HEK293 (cell line): ENCODE measurements at regions not wholly inside any gene's neighbourhood (a gene's known extent, or its start where the extent isn't known, plus 50 kb on each side); places are given as distances from the start of the nearest gene placed in this dataset.

Source experiments
- CTCF ChIA-PET: fragments of 350-600 bp; formaldehyde crosslinking; extraction: SDS; loops from one replicate; lab custom pipeline; 2021; ENCODE audit warnings: antibody characterized with exemption; lab: Yijun Ruan, JAX
- POLR2A ChIA-PET: fragments of 300-600 bp; formaldehyde crosslinking; extraction: SDS; loops from one replicate; lab custom pipeline; 2020; ENCODE audit warnings: antibody characterized with exemption, inconsistent platforms; lab: Yijun Ruan, JAX
- H3K27ac ChIP-seq: fragments of 200-500 bp; sonication (Bioruptor generic); 2 replicates; pipeline ENCODE4 v1.5.1; 2014; ENCODE audit warnings: low read depth, low read length, control low read depth, inconsistent platforms; ENCODE audit errors: extremely low read depth
- H3K36me3 ChIP-seq, 2 experiments: fragments of 200-500 bp in 1 of 2; sonication (Bioruptor generic) in 1 of 2; 1 replicate in 1 of 2; 2 replicates in 1 of 2; pipeline ENCODE4 v1.5.1; 2014 to 2017; ENCODE audit warnings: inconsistent platforms in 2 of 2, low read length in 2 of 2; ENCODE audit not compliant: control insufficient read depth in 2 of 2, insufficient read depth in 1 of 2
- H3K4me1 ChIP-seq: fragments of 200-500 bp; sonication (Bioruptor generic); 2 replicates; pipeline ENCODE4 v1.5.1; 2014; ENCODE audit warnings: mild to moderate bottlenecking, low read length, inconsistent platforms; ENCODE audit not compliant: control insufficient read depth, insufficient read depth
- H3K4me3 ChIP-seq: 2 replicates; pipeline ENCODE4 v1.5.1; 2011; ENCODE audit warnings: low read depth, mild to moderate bottlenecking, control low read depth, low read length, moderate library complexity
- H3K9me3 ChIP-seq: fragments of 200-500 bp; sonication (Bioruptor generic); 2 replicates; pipeline ENCODE4 v1.5.1; 2014; ENCODE audit warnings: low read depth, low read length, inconsistent platforms; ENCODE audit not compliant: control insufficient read depth, insufficient read depth
- FEZF1 ChIP-seq: fragments of 450-650 bp; formaldehyde crosslinking; IDR thresholded peaks from 2 replicates; pipeline ENCODE4 v1.5.1; 2016; ENCODE audit warnings: missing biosample characterization, missing genetic modification characterization
- HIC1 ChIP-seq: fragments of 450-650 bp; formaldehyde crosslinking; IDR thresholded peaks from 2 replicates; pipeline ENCODE4 v1.5.1; 2016; ENCODE audit warnings: missing biosample characterization, missing genetic modification characterization
- MYNN ChIP-seq: fragments of 450-650 bp; formaldehyde crosslinking; IDR thresholded peaks from 2 replicates; pipeline ENCODE4 v1.5.1; 2016; ENCODE audit warnings: missing biosample characterization, missing genetic modification characterization, borderline replicate concordance
- OSR2 ChIP-seq: fragments of 450-650 bp; formaldehyde crosslinking; IDR thresholded peaks from 2 replicates; pipeline ENCODE4 v1.5.1; 2016; ENCODE audit warnings: missing biosample characterization, missing genetic modification characterization
- PBX3 ChIP-seq: sonication (generic); formaldehyde crosslinking; IDR thresholded peaks from 2 replicates; pipeline ENCODE4 v1.8.1; 2022; ENCODE audit warnings: mild to moderate bottlenecking, moderate library complexity, missing genetic modification reagents
- SALL2 ChIP-seq: fragments of 450-650 bp; formaldehyde crosslinking; IDR thresholded peaks from 2 replicates; pipeline ENCODE4 v1.5.0; 2017; ENCODE audit warnings: missing biosample characterization, mild to moderate bottlenecking, missing genetic modification characterization, borderline replicate concordance
- SP3 ChIP-seq: fragments of 450-650 bp; formaldehyde crosslinking; IDR thresholded peaks from 2 replicates; pipeline ENCODE4 v1.5.1; 2016; ENCODE audit warnings: missing biosample characterization, missing genetic modification characterization
- TCF7L2 ChIP-seq: IDR thresholded peaks from 2 replicates; pipeline ENCODE4 v1.6.1; 2011; ENCODE audit warnings: low read depth, mild to moderate bottlenecking, inconsistent platforms, low read length, moderate library complexity, borderline replicate concordance
- WT1 ChIP-seq: fragments of 450-650 bp; formaldehyde crosslinking; IDR thresholded peaks from 2 replicates; pipeline ENCODE4 v1.5.1; 2016; ENCODE audit warnings: missing biosample characterization, missing genetic modification characterization
- ZFP41 ChIP-seq: fragments of 450-650 bp; formaldehyde crosslinking; IDR thresholded peaks from 2 replicates; pipeline ENCODE4 v1.5.1; 2016; ENCODE audit warnings: missing biosample characterization, missing genetic modification characterization, borderline replicate concordance
- ZNF140 ChIP-seq: fragments of 450-650 bp; formaldehyde crosslinking; IDR thresholded peaks from 2 replicates; pipeline ENCODE4 v1.5.1; 2016; ENCODE audit warnings: missing biosample characterization, missing genetic modification characterization
- ZNF175 ChIP-seq: fragments of 450-650 bp; formaldehyde crosslinking; IDR thresholded peaks from 2 replicates; pipeline ENCODE4 v1.5.1; 2016; ENCODE audit warnings: missing biosample characterization, missing genetic modification characterization
- ZNF184 ChIP-seq: fragments of 450-650 bp; IDR thresholded peaks from 2 replicates; pipeline ENCODE4 v1.5.1; 2018; ENCODE audit warnings: missing biosample characterization, mild to moderate bottlenecking, missing genetic modification characterization
- ZNF19 ChIP-seq: fragments of 450-650 bp; formaldehyde crosslinking; IDR thresholded peaks from 2 replicates; pipeline ENCODE4; 2016; ENCODE audit warnings: missing biosample characterization, missing genetic modification characterization, low read depth
- ZNF248 ChIP-seq: fragments of 450-650 bp; formaldehyde crosslinking; IDR thresholded peaks from 2 replicates; pipeline ENCODE4 v1.5.1; 2017; ENCODE audit warnings: missing biosample characterization, missing genetic modification characterization
- ZNF416 ChIP-seq: fragments of 450-650 bp; formaldehyde crosslinking; IDR thresholded peaks from 2 replicates; pipeline ENCODE4 v1.5.1; 2016; ENCODE audit warnings: missing biosample characterization, missing genetic modification characterization
- ZNF501 ChIP-seq: fragments of 450-650 bp; formaldehyde crosslinking; IDR thresholded peaks from 2 replicates; pipeline ENCODE4 v1.5.1; 2016; ENCODE audit warnings: missing biosample characterization, missing genetic modification characterization
- ZNF510 ChIP-seq: fragments of 450-650 bp; formaldehyde crosslinking; IDR thresholded peaks from 2 replicates; pipeline ENCODE4 v1.5.1; 2018; ENCODE audit warnings: mild to moderate bottlenecking, missing genetic modification characterization, missing biosample characterization; ENCODE audit not compliant: insufficient replicate concordance
- ZNF658 ChIP-seq: fragments of 450-650 bp; formaldehyde crosslinking; IDR thresholded peaks from 2 replicates; pipeline ENCODE4; 2016; ENCODE audit warnings: missing biosample characterization, missing genetic modification characterization
- ZNF747 ChIP-seq: fragments of 450-650 bp; formaldehyde crosslinking; IDR thresholded peaks from 2 replicates; pipeline ENCODE4 v1.5.1; 2016; ENCODE audit warnings: missing biosample characterization, missing genetic modification characterization
- ZNF777 ChIP-seq: fragments of 450-650 bp; formaldehyde crosslinking; IDR thresholded peaks from 2 replicates; pipeline ENCODE4 v1.5.1; 2017; ENCODE audit warnings: missing biosample characterization, missing genetic modification characterization, borderline replicate concordance
- ZSCAN30 ChIP-seq: fragments of 450-650 bp; IDR thresholded peaks from 2 replicates; pipeline ENCODE4 v1.5.1; 2018; ENCODE audit warnings: missing biosample characterization, mild to moderate bottlenecking, missing genetic modification characterization, moderate library complexity
- ZSCAN5A ChIP-seq: fragments of 450-650 bp; formaldehyde crosslinking; IDR thresholded peaks from 2 replicates; pipeline ENCODE4 v1.5.1; 2016; ENCODE audit warnings: missing biosample characterization, missing genetic modification characterization
- TF ChIP-seq, protein P1 (sequence below): fragments of 450-650 bp; formaldehyde crosslinking; IDR thresholded peaks from 2 replicates; pipeline ENCODE4 v1.5.1; 2016; ENCODE audit warnings: missing biosample characterization, missing genetic modification characterization
- TF ChIP-seq, protein P2 (sequence below): fragments of 450-650 bp; formaldehyde crosslinking; conservative IDR thresholded peaks from 2 replicates; pipeline ENCODE4 v1.5.1; 2016; ENCODE audit warnings: low read depth, missing biosample characterization, missing genetic modification characterization

DNA sequence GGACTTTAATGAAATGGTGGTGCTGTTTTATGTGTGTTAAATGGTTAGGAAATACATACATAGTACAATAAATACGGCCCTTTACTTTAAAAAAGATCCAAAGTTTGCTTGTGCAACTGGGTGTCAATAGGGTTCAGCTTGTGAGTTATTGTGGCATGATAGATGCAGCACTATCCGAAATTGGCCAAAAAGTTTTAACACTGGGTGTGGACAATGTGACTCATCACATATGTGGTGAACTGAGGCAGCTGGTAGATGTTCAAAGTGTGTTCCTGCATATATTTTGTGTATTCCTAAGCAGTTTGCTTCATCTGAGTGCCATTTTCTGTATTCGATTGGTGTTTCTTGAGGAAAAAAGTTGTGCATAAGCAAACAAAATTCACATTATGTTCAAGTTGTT, 473.1 kb downstream of the KIF20B start (continued):
- TF ChIP-seq ZFP41 (tag by site-specific recombination) = no peak
- no peak for TF ChIP-seq PBX3 (CRISPR knock-in tag)
- no peak for TF ChIP-seq ZNF184
- TF ChIP-seq ZNF19 = no peak
- TF ChIP-seq ZSCAN30 (tag by site-specific recombination) = no peak
- no peak for TF ChIP-seq ZNF416
- TF ChIP-seq ZNF501 (tag by site-specific recombination) = no peak
- TF ChIP-seq SP3 = no peak

- Histone ChIP-seq H3K4me1 (no peaks in the 10 kb centered on the region), H3K4me3 (no peak overlapping the region), H3K27ac (no peak overlapping the region), H3K9me3 (no peaks in the 10 kb centered on the region), H3K36me3 (no peaks in the 10 kb centered on the region)
- ChIA-PET POLR2A (no interaction called here), CTCF (interaction anchor here (0.5 kb wide), 1 partner anchor 347 kb away, joined by 3 read pairs; no protein-coding TSS in a partner anchor)
- TF ChIP-seq ZNF658 (tag by site-specific recombination) (no peak), OSR2 (tag by site-specific recombination) (no peak), TCF7L2 (no peak), ZNF510 (tag by site-specific recombination) (no peak), ZNF248 (tag by site-specific recombination) (no peak), SALL2 (tag by site-specific recombination) (no peak), MYNN (tag by site-specific recombination) (no peak), ZNF140 (tag by site-specific recombination) (no peak), ZSCAN5A (tag by site-specific recombination) (no peak), HIC1 (no peak), WT1 (no peak), ZNF777 (tag by site-specific recombination) (no peak), FEZF1 (no peak), ZNF747 (tag by site-specific recombination) (no peak), ZNF175 (no peak)
- TF ChIP-seq, protein P1, sequence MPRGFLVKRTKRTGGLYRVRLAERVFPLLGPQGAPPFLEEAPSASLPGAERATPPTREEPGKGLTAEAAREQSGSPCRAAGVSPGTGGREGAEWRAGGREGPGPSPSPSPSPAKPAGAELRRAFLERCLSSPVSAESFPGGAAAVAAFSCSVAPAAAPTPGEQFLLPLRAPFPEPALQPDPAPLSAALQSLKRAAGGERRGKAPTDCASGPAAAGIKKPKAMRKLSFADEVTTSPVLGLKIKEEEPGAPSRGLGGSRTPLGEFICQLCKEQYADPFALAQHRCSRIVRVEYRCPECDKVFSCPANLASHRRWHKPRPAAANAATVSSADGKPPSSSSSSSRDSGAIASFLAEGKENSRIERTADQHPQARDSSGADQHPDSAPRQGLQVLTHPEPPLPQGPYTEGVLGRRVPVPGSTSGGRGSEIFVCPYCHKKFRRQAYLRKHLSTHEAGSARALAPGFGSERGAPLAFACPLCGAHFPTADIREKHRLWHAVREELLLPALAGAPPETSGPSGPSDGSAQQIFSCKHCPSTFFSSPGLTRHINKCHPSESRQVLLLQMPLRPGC (tag by site-specific recombination) = no peak
- TF ChIP-seq, protein P2, sequence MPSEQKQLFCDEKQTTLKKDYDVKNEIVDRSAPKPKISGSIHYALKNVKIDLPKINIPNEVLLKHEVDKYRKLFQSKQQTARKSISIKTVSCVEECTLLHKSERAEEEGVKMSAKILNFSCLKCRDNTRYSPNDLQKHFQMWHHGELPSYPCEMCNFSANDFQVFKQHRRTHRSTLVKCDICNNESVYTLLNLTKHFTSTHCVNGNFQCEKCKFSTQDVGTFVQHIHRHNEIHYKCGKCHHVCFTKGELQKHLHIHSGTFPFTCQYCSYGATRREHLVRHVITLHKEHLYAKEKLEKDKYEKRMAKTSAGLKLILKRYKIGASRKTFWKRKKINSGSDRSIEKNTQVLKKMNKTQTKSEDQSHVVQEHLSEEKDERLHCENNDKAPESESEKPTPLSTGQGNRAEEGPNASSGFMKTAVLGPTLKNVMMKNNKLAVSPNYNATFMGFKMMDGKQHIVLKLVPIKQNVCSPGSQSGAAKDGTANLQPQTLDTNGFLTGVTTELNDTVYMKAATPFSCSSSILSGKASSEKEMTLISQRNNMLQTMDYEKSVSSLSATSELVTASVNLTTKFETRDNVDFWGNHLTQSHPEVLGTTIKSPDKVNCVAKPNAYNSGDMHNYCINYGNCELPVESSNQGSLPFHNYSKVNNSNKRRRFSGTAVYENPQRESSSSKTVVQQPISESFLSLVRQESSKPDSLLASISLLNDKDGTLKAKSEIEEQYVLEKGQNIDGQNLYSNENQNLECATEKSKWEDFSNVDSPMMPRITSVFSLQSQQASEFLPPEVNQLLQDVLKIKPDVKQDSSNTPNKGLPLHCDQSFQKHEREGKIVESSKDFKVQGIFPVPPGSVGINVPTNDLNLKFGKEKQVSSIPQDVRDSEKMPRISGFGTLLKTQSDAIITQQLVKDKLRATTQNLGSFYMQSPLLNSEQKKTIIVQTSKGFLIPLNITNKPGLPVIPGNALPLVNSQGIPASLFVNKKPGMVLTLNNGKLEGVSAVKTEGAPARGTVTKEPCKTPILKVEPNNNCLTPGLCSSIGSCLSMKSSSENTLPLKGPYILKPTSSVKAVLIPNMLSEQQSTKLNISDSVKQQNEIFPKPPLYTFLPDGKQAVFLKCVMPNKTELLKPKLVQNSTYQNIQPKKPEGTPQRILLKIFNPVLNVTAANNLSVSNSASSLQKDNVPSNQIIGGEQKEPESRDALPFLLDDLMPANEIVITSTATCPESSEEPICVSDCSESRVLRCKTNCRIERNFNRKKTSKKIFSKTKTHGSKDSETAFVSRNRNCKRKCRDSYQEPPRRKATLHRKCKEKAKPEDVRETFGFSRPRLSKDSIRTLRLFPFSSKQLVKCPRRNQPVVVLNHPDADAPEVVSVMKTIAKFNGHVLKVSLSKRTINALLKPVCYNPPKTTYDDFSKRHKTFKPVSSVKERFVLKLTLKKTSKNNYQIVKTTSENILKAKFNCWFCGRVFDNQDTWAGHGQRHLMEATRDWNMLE = no peak
These were observed 473.8 kb downstream of the KIF20B start for GRCh38 chr10:90175161-90175681.
